ENCODE measurements at regions not wholly inside any gene's neighbourhood (a gene's known extent, or its start where the extent isn't known, plus 50 kb on each side); places are given as distances from the start of the nearest gene placed in this dataset.

GRCh38 chr6:102525336-102525735 is 1131.8 kb downstream of the GRIK2 start:
- no peak for DNase-seq

GRCh38 chr6:102520966-102521365 is 1127.5 kb downstream of the GRIK2 start:
- DNase-seq, result no peak

- no peak for DNase-seq
Observed at GRCh38 chr6:102517506-102517905, 1124.0 kb downstream of the GRIK2 start.

- DNase-seq, result no peak
Observed at GRCh38 chr6:102501615-102502014, 1108.1 kb downstream of the GRIK2 start.

GRCh38 chr6:102494808-102495207 is 1101.3 kb downstream of the GRIK2 start:
- no peak for DNase-seq

DNA sequence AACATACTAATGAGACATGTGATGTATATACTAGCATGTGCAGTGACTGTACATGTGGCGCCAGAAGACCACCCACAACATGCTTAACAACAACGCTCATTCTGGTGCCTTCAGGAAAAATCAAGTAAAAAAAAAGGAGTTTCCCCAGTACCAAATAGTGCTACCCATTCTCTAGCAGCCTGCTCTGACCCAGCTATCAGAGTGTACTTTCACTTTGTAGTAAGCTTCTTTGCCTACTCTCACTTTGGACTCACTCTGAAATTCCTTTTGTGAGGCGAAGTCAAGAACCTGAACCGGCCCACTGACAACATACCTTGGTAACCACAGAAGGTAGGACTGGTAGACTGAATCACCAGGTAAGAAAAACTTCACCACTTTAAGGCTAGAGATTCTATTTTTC is 1100.0 kb downstream of the GRIK2 start:
- no peak for DNase-seq

GRCh38 chr6:102488729-102489128 is 1095.2 kb downstream of the GRIK2 start:
- DNase-seq, result no peak

GRCh38 chr6:102485480-102485879 is 1092.0 kb downstream of the GRIK2 start:
- no peak for DNase-seq

DNA sequence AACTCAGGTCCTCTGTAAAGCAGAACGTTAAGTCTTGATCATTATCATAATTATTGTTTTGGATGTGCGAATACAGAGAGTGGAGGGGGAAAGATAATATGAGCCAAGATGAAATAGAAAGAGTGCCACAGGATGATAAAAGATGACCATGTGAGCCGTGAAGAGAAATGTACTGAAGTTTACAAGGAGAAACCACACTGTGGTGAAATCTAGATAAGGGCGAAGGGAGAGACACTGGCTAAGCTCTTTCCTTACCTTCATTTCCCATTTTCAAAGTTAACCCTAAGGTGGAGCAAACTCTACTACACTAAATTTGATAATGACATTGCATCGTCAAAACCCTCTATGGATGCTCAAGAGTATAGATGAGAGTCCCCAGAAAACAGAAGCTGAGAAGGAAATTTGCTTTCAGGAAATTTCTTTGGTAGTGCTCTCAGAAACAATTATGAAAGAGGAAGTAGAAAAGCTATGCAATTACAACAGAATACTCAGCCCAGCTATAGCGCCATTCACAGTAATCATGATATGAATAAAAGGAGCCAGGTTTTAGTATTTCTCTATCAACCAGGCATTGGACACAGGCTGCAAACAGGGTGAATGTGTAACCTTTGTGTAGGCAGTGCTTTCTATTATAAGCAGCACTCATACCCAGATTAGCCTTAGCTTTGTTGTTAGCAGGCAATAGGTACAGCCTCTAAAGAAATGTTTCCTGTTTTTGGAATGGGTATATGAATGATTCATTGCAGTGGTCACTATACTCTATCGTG is 1080.7 kb downstream of the GRIK2 start:
- DNase-seq, result no peak

GRCh38 chr6:102458990-102459389 is 1065.5 kb downstream of the GRIK2 start:
- DNase-seq, result no peak

- no peak for DNase-seq
Observed at GRCh38 chr6:102438171-102438570, 1044.7 kb downstream of the GRIK2 start.

GRCh38 chr6:102417368-102417998 is 1024.0 kb downstream of the GRIK2 start:
- no peak for DNase-seq

DNA sequence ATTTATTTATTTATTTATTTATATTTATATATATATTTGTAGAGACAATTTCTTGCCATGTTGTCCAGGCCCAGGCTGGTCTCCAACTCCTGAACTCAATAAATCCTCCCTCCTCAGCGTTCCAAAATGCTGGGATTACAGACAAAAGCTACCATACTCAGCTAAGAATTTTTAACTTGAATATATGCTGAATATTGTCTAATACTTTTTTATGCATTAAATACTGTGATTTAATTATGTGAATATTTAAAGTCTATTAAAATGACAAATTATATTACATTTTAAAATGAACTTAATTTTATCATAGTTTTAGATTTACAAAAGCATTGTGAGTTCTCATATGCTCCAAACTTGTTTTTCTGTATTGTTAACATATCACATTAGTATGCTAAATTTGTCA is 1022.4 kb downstream of the GRIK2 start:
- no peak for DNase-seq

GRCh38 chr6:102411796-102412195 is 1018.3 kb downstream of the GRIK2 start:
- no peak for DNase-seq

GRCh38 chr6:102407886-102408741 is 1014.6 kb downstream of the GRIK2 start:
- DNase-seq, result no peak

DNA sequence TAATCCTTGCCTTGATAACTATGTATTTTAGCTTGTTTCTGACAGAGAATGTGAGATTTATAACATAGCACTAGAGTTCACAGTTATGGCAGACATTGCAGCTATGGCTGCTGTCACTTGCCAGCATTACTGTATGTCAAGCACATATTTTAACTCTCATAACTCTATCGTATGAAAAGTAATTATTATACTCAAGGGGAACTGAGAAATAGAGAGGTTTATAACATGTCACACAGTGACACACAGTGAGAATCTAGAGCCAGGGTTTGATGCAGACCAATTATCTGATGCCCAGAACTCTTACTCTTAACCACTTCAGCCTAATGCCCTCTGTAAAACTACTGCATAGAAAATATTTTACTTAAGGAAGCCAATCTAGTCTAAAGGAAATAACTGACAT is 1012.4 kb downstream of the GRIK2 start:
- no peak for DNase-seq

- no peak for DNase-seq
Observed at GRCh38 chr6:102402635-102403329, 1009.3 kb downstream of the GRIK2 start.

- DNase-seq, result no peak
Observed at GRCh38 chr6:102398788-102399390, 1005.4 kb downstream of the GRIK2 start.

GRCh38 chr6:102390541-102390940 is 997.0 kb downstream of the GRIK2 start:
- DNase-seq, result no peak

GRCh38 chr6:102389994-102390393 is 996.5 kb downstream of the GRIK2 start:
- no peak for DNase-seq

DNA sequence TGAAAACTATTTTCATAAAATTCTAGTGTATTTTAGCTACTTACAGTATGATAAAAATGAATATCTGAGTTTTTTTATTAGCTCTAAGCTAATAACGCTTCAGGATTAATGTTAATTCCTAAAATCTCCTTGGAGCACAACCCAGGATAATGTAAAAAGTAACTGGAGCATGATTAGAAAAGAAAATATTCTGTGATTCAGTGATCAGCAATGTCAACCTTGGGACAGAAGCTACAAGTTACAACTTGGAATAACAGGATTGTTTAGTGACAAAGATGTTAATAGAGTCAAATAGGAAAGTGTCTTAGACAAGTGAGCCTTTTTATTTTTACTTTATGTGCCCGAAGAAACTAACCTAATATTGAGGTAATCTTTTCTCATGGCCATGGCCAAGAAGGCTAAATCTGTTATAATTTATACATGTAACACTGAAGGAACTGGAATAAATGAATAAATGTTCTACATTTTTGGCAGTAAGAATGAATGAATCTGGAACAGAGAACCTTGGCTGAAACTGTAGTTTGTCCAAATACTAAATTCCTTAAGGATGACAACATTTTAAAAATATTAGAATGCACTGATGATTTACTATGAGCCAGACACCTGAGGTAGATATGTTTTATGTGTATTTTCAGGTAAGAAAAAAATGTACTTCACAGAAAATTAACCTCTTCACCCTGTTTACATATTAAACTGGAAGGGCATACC is 994.0 kb downstream of the GRIK2 start:
- DNase-seq, result no peak

All from right kidney (tissue), 1 donor.